Stimulated activated effector memory CD8-positive, alpha-beta T cell treated with anti-CD3 and anti-CD28 coated beads, Interleukin-12 subunit alpha, Interleukin-12 subunit beta, amount 100 ng/mL, for 72 hours (primary cell): ENCODE measurements at regions not wholly inside any gene's neighbourhood (a gene's known extent, or its start where the extent isn't known, plus 50 kb on each side); places are given as distances from the start of the nearest gene placed in this dataset.
"Not testable (repeated sequence)": the region's sequence is repeated elsewhere in the genome, so short reads cannot be mapped to it uniquely, and the experiment has no call there.

Experiments
- ATAC-seq: fragments of 150-1000 bp; cut with Tn5 transposase; 2 replicates; pipeline ENCODE4 v1.10.0; 2021
- DNase-seq, 2 donors: peaks; one replicate each; pipeline ENCODE4 v3.0.0; 2021 to 2022; ENCODE audit warnings: low spot score in 2 of 2
- H3K27ac Mint-ChIP-seq: one replicate; pipeline ENCODE4 v1.8.0; 2022; ENCODE audit warnings: mild to moderate bottlenecking, mixed read lengths
- H3K36me3 Mint-ChIP-seq: one replicate; pipeline ENCODE4 v1.8.0; 2022; ENCODE audit warnings: mild to moderate bottlenecking, mixed read lengths
- H3K4me1 Mint-ChIP-seq: one replicate; pipeline ENCODE4 v1.8.0; 2022; ENCODE audit warnings: mixed read lengths
- H3K4me3 Mint-ChIP-seq: one replicate; pipeline ENCODE4 v1.8.0; 2022; ENCODE audit warnings: mild to moderate bottlenecking, mixed read lengths
- H3K9me3 Mint-ChIP-seq: one replicate; pipeline ENCODE4 v1.8.0; 2022; ENCODE audit warnings: mixed read lengths

GRCh38 chr12:116372815-116373214 is 95.3 kb upstream of the MED13L start:
- no peak overlapping the region for H3K27ac Mint-ChIP-seq
- DNase-seq (no peak), ATAC-seq (no peak)
- H3K4me3 Mint-ChIP-seq: no peak overlapping the region
- H3K9me3 Mint-ChIP-seq: no peaks in the 10 kb centered on the region
- H3K4me1 Mint-ChIP-seq: peaks cover 18% of the 10 kb centered on the region
- H3K36me3 Mint-ChIP-seq: no peaks in the 10 kb centered on the region

DNA sequence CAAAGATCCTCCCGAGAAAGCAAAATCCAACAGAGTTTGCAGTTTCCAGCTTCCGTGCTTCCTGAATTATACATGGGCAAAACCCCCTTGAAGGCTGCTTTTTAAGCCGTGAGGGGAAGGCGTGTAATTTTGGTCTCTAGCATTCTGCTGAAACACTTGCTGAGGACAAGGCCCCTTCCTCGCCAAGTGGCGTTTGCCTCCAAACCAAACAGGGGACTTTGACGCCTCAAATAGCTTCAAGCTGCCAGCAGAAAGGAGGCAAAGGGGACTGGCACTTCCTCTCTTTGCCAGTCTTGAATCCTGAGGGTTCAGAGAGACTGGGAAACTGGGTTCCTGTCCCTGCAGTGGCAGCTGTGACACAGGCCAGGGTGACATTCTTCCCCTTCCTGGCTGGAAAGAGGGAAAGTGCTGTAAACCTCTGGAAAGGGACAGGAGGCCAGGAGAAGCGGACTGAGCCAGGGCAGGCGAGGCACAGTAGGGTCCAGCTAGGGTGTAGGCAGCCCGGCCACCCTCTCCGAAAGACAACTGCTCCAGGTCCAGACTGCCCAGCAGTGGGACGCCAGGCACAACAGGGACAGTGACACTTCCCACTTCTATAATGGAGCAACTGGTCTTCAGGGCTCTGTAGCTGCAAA is 96.2 kb upstream of the MED13L start:
- Mint-ChIP-seq H3K4me1 (peaks cover 18% of the 10 kb centered on the region), H3K4me3 (no peak overlapping the region), H3K9me3 (no peaks in the 10 kb centered on the region), H3K36me3 (no peaks in the 10 kb centered on the region), H3K27ac (no peak overlapping the region)
- ATAC-seq (no peak), DNase-seq (no peak)

DNA sequence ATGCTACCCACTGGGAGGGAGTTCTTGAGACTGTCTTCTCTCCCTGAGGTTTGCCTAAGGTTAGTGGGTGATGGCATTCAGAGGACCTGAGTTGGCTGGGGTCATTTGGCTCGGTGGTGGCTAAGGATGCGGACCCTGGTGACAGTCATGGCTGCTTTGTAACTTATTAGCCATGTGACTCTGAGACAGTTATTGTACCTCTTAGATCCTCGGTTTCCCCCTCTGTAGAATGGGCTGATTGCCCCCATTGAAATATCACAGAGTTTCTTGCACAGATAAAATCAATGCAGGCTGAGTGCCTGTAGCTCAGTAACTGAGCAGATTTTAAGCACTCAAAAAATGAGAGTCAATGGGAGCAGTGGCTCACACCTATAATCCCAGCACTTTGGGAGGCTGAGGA is 96.7 kb upstream of the MED13L start:
- no peaks in the 10 kb centered on the region for H3K36me3 Mint-ChIP-seq
- DNase-seq: no peak
- H3K4me1 Mint-ChIP-seq: peaks cover 18% of the 10 kb centered on the region
- H3K27ac Mint-ChIP-seq: no peak overlapping the region
- no peaks in the 10 kb centered on the region for H3K9me3 Mint-ChIP-seq
- ATAC-seq: no peak
- H3K4me3 Mint-ChIP-seq: no peak overlapping the region

GRCh38 chr12:116375278-116375842 is 97.9 kb upstream of the MED13L start:
- no peaks in the 10 kb centered on the region for H3K9me3 Mint-ChIP-seq
- DNase-seq: no peak
- no peak overlapping the region for H3K4me3 Mint-ChIP-seq
- H3K36me3 Mint-ChIP-seq: no peaks in the 10 kb centered on the region
- no peak overlapping the region for H3K27ac Mint-ChIP-seq
- no peak for ATAC-seq
- peaks cover 18% of the 10 kb centered on the region for H3K4me1 Mint-ChIP-seq

- H3K9me3 Mint-ChIP-seq: no peaks in the 10 kb centered on the region
- H3K36me3 Mint-ChIP-seq: no peaks in the 10 kb centered on the region
- no peak for DNase-seq
- ATAC-seq: peak; percentile 88
- H3K4me1 Mint-ChIP-seq: peaks cover 18% of the 10 kb centered on the region
- H3K27ac Mint-ChIP-seq: no peak overlapping the region
- no peak overlapping the region for H3K4me3 Mint-ChIP-seq
These were observed 99.1 kb upstream of the MED13L start for GRCh38 chr12:116376354-116377193.

- peaks cover 18% of the 10 kb centered on the region for H3K4me1 Mint-ChIP-seq
- not testable (repeated sequence) for H3K36me3 Mint-ChIP-seq, H3K27ac Mint-ChIP-seq, DNase-seq, H3K4me3 Mint-ChIP-seq, H3K9me3 Mint-ChIP-seq, ATAC-seq
These were observed 99.7 kb upstream of the MED13L start for GRCh38 chr12:116377194-116377571.

DNA sequence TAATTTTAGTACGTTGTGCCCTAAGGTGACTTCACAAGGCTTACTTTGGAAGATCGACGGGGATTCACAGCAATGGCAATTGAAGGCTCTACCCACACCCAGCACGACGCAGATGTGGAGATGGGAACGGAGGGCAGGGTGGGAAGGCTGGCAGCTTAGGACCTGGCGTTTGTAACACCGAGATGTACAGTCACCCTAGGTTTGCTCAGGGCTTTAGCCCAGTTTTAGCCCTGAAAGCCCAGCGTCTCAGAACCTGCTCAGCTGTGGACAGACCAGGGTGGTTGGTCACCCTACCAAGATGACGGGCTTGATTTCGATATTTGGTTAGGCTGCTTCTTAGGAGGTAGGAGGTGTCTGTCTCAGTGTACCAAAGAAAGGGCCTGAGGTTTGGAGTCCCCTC is 100.5 kb upstream of the MED13L start:
- H3K36me3 Mint-ChIP-seq: no peaks in the 10 kb centered on the region
- no peaks in the 10 kb centered on the region for H3K9me3 Mint-ChIP-seq

GRCh38 chr12:116380108-116380507 is 102.6 kb upstream of the MED13L start:
- no peak for DNase-seq
- Mint-ChIP-seq H3K9me3 (no peaks in the 10 kb centered on the region), H3K27ac (no peak overlapping the region), H3K4me3 (no peak overlapping the region), H3K36me3 (no peaks in the 10 kb centered on the region), H3K4me1 (peaks cover 16% of the 10 kb centered on the region)
- no peak for ATAC-seq

More for the DNA sequence above, 100.5 kb upstream of the MED13L start:
- no peak overlapping the region for H3K27ac Mint-ChIP-seq
- no peak overlapping the region for H3K4me3 Mint-ChIP-seq
- DNase-seq (no peak), ATAC-seq (no peak)
- peaks cover 18% of the 10 kb centered on the region for H3K4me1 Mint-ChIP-seq

DNA sequence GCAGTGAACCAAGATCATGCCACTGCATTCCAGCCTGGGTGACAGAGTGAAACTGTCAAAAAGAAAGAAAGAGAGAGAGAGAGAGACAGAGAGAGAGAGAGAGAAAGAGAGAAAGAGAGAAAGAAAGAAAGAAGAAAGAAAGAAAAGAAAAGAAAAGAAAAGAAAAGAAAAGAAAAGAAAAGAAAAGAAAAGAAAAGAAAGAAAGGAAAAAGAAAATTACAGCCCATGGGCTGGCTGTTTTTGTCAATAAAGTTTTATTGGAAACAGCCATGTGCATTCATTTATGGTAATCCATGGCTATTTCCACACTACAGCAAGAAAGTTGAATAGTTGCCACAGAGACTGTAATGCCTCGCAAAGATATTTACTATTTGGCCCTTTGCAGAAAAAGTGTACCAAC is 103.2 kb upstream of the MED13L start:
- not testable (repeated sequence) for H3K4me1 Mint-ChIP-seq, ATAC-seq, H3K36me3 Mint-ChIP-seq, DNase-seq, H3K9me3 Mint-ChIP-seq, H3K4me3 Mint-ChIP-seq, H3K27ac Mint-ChIP-seq

DNA sequence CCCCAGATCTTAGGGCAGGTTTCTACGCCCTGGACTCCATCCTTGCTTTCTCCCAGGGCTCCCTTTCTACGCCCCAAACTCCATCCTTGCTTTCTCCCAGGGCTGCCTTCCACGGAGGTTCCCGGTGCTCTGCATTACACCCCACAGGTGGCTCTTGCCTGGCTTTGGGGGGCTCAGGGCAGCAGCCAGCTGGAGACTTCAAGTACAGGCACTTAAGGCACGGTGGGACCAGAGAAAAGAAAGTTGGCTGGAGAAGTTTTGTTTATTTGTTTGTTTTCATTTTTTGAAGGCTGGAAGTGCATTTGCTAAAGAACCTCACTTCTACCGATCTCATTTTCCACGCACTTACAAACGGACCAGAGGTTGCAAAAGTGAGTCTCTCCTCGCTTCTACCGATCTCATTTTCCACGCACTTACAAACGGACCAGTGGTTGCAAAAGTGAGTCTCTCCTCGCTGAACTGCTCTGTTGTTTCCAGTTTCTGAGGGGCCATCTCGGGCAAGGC is 103.8 kb upstream of the MED13L start:
- Mint-ChIP-seq H3K36me3 (no peaks in the 10 kb centered on the region), H3K4me3 (no peak overlapping the region), H3K4me1 (peaks cover 4% of the 10 kb centered on the region), H3K9me3 (no peaks in the 10 kb centered on the region), H3K27ac (no peak overlapping the region)
- ATAC-seq (no peak), DNase-seq (no peak)

DNA sequence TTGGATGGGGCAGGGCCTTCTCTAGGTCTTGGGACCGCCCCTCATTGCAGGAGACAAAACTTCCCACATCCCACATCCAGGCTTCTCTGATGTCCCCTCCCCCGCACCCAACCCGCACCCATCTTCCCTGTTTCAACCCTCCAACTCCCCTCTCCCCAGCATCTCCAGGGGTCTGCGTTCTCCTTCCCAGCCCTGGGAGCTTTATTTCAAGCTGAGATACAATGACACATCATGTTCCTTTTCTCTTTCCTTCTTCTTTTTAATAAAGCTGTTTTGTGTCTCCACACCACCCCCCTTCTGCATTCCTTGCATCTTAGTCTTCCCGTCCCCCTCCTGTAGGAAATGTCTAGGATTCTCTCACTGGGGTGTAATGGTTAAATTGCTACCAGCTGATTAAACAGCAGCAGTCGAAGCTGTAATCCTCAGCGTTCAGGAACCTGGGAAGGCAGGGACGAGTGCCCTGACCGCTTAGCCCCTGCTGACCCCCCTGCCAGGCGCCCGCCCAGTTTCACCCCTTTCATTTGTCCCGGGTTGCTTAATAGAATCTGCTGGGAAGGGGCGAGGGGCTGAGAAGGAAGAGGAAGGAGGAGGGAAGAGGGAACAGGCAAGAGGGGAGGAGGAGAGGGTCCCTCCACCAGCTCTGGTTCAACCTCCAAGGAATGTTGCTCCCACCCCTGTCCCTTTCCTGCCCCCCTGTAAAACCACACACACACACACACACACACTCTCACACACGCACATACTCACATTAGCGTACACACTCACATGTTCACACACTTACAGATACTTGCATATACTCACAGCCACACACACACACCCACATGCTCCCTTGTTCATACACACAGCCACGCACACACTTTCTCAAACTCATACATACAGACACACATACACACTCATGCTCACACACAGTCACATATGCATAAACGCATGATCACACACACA is 104.5 kb upstream of the MED13L start:
- Mint-ChIP-seq H3K4me3 (no peak overlapping the region), H3K4me1 (no peaks in the 10 kb centered on the region), H3K36me3 (no peaks in the 10 kb centered on the region), H3K9me3 (no peaks in the 10 kb centered on the region), H3K27ac (no peak overlapping the region)
- ATAC-seq: no peak
- DNase-seq: no peak

GRCh38 chr12:116382686-116383530 is 105.4 kb upstream of the MED13L start:
- Mint-ChIP-seq H3K4me1 (no peaks in the 10 kb centered on the region), H3K9me3 (no peaks in the 10 kb centered on the region), H3K27ac (no peak overlapping the region), H3K36me3 (no peaks in the 10 kb centered on the region), H3K4me3 (no peak overlapping the region)
- DNase-seq (no peak), ATAC-seq (no peak)

- H3K4me3 Mint-ChIP-seq: no peak overlapping the region
- H3K27ac Mint-ChIP-seq: no peak overlapping the region
- no peaks in the 10 kb centered on the region for H3K9me3 Mint-ChIP-seq
- H3K36me3 Mint-ChIP-seq: no peaks in the 10 kb centered on the region
- no peak for ATAC-seq
- DNase-seq: no peak
- no peaks in the 10 kb centered on the region for H3K4me1 Mint-ChIP-seq
These were observed 106.7 kb upstream of the MED13L start for GRCh38 chr12:116384175-116384574.

- Mint-ChIP-seq H3K4me3 (no peak overlapping the region), H3K9me3 (no peaks in the 10 kb centered on the region), H3K27ac (no peak overlapping the region), H3K4me1 (no peaks in the 10 kb centered on the region), H3K36me3 (no peaks in the 10 kb centered on the region)
- DNase-seq (no peak), ATAC-seq (peak; percentile 42)
These were observed 107.4 kb upstream of the MED13L start for GRCh38 chr12:116384691-116385485.
